PC-3 (cell line): ENCODE measurements at regions not wholly inside any gene's neighbourhood (a gene's known extent, or its start where the extent isn't known, plus 50 kb on each side); places are given as distances from the start of the nearest gene placed in this dataset.

Experiments
- CTCF ChIP-seq: fragments of 300-600 bp; sonication (generic); conservative IDR thresholded peaks from 2 replicates; pipeline ENCODE4 v1.5.1; 2017; ENCODE audit warnings: antibody characterized with exemption, low read depth, mild to moderate bottlenecking, low read length
- EZH2 ChIP-seq: fragments of 300-600 bp; sonication (generic); IDR thresholded peaks from one replicate; pipeline ENCODE4 v1.6.1; 2017; ENCODE audit warnings: antibody characterized with exemption, mild to moderate bottlenecking, low read length; ENCODE audit not compliant: unreplicated experiment
- EZH2phosphoT487 ChIP-seq: fragments of 300-600 bp; sonication (generic); IDR thresholded peaks from 2 replicates; pipeline ENCODE4 v1.6.1; 2018; ENCODE audit warnings: mild to moderate bottlenecking, antibody characterized with exemption, low read length, borderline replicate concordance

GRCh38 chr1:193457676-193458075 is 271.3 kb upstream of the B3GALT2 start:
- TF ChIP-seq CTCF (no peak), EZH2 (no peak), EZH2phosphoT487 (no peak)
